Effector CD4-positive, alpha-beta T cell (primary cell): ENCODE measurements at regions not wholly inside any gene's neighbourhood (a gene's known extent, or its start where the extent isn't known, plus 50 kb on each side); places are given as distances from the start of the nearest gene placed in this dataset.
"Not testable (repeated sequence)": the region's sequence is repeated elsewhere in the genome, so short reads cannot be mapped to it uniquely, and the experiment has no call there.

Source experiments
- DNase-seq: peaks from one replicate; pipeline ENCODE4 v3.0.0-alpha.2; 2020

DNA sequence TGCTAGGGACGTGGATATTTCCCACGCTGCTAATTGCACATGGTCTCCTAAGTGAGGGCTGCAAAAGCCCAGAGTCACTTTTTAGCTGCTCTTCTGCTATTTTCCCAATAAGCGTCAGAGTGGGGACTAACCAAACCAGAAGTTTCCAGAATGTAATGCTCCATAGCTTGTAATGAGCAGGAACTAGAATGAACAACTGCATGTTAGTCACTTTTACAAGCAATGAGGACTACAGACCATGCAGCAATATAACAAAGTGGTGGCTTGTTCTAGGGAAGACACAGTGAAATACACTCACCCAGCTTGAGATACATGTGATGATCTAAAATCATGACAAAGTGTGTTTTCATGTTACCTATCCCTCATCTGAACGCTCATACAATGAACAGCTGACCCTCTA, 314.1 kb upstream of the SGK1 start:
- DNase-seq, result no peak

DNA sequence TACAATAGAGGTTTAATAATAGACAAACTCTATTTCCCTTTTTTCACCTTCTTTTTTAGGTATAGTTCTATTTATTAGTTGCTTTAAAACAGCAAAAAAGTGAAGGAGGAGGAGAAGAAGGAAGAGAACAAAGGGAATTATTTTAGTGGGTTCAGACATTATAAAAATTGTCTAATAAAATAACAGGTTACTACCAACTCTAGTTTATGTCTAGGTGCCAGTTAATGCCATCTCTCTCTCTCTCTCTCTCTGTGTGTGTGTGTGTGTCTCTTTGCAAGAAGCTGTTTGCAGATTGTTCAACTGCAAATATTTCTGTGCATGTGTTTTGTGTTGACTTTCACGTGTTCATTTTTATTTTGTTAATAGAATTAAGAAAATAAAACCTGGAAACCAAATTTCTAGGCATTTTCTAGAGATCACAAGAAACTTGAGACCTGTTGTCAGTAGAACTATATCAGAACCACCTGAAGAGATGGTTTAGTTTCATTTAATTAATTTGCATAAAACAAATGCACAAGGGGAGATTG, 313.5 kb upstream of the SGK1 start:
- no peak for DNase-seq

DNA sequence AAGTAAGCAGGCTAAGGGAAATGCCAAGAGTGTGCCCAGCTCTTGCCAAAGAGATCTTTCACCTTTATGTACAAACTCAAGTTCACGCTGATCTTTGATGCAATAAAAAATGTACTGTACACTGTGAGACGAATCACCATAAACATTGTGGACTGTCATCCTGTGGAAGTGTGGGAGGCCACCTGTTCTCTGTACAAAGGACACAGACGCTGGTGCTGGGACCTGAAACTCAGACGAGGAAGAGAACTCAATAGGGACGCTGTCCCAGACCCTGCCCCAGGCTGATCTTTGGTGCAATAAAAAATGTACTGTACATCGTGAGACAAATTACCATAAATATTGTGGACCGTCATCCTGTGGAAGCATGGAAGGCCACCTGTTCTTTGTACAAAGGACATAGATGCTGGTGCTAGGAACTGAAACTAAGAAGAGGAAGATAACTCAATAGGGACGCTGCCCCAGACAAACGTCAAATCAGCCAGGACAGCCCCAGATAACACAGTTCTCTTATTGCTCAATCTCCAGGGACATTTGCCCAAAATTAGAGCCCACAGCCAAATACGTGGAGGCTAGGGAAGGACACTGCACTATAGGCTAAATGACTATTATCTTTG, 312.7 kb upstream of the SGK1 start:
- no peak for DNase-seq

DNA sequence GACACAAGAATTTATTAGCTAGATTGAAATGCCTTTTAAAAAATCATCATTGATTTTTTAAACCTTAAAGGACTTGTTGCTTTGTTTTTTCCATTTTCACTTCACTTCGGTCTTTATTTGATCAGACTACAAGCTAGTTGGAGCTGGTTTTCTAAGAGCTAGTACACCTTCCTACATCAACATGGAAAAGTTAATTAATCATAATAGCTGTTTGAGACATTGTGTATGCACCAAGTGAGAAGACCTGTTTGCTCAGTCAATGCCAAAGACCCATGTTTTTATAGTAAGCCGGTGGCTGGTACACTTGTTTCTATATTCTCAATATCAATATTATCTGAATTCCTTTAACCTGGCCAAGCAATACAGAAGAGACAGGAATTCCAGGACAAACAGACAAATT, 310.2 kb upstream of the SGK1 start:
- DNase-seq, result no peak

DNA sequence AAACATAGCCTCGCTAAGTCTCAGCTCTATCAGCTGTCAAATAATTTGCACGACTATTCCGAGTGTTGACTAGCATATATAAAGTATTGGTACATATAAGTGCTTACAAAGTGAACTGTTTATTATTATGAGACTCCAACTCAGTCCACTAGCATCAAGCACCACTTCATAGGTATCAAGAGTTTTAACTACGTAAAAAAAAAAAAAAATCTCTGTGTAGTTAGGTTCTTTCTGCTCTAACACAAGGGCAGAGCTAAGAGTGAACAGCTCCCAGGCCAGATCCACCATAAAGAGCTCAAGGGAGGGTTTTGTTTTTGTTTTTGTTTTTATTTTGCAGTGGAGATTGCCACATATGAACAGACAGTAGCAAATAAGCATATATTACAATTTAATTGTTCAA, 309.8 kb upstream of the SGK1 start:
- DNase-seq, result no peak

DNA sequence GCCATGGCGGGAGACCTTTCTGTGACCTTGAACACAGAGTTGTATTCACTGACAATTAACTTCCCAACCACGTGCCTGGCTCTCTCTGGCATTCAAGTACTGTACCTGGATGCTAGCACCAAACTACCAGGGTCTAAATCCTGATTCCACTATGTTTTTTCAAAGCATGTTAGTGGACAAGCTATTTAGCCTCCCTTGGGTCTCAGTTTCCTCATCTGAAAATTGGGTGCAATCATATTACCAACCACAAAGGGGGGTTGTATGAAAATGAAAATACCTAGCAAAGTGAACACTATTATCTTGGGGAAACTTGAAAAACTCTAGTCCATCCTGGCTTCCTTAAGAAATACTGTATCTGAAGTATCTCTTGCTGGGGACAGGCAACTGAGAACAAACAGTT, 308.7 kb upstream of the SGK1 start:
- no peak for DNase-seq

DNA sequence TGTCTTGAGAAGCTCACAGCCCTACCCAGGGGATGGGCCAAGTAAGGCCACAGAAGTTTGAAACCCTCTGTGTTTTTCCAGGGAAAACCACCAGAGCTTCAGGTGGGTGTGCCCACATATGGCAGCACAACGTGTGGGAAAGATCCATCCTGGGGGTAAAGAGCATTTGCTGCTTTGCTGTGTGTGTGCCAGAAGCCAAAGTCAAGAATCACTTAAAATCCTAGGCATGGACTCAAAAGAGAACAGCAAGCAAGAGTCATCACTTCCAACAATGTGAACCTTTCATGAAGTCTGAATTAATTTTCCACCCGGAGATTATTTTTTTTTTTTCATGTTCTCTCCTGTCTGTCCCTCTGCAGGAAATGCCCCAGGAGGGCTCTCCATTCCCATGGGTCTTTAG, 308.2 kb upstream of the SGK1 start:
- no peak for DNase-seq

DNA sequence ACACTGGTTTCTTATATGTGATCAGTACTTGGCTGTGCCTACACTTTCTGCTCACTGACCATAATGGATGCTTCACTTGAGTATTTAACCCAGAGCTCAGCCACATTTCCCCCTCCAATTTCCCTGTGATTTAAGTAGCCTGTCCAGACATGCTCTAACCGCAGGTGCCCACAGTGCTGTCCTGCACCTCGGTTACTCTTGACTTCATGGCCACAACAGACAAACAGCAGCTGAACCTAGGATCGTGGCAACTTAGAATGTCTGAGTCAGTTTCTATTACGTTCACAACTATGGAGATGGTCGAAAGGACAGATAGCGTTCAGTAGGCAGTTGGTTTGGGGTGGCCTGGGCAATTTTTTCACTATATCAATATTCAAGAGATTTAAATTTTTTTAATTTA, 306.9 kb upstream of the SGK1 start:
- no peak for DNase-seq

DNA sequence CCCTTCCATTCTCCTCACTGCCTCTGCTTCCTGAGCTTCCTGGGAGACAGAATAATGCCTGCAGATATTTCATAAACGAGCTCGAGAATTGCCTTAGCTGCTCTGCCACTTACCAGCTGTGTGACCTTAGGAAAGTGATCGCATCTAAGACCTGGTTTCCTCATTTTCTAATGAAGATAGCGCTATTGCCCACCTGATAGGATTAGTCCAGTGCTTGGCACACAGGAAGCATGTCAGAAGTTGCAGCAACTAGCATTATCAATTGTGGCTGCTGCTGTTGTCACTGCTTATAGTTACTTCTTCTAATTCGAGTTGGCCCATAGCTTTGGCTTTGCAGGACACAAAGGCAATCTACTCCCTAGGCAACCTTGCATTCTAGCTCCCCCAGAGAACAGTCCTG, 305.5 kb upstream of the SGK1 start:
- no peak for DNase-seq

DNA sequence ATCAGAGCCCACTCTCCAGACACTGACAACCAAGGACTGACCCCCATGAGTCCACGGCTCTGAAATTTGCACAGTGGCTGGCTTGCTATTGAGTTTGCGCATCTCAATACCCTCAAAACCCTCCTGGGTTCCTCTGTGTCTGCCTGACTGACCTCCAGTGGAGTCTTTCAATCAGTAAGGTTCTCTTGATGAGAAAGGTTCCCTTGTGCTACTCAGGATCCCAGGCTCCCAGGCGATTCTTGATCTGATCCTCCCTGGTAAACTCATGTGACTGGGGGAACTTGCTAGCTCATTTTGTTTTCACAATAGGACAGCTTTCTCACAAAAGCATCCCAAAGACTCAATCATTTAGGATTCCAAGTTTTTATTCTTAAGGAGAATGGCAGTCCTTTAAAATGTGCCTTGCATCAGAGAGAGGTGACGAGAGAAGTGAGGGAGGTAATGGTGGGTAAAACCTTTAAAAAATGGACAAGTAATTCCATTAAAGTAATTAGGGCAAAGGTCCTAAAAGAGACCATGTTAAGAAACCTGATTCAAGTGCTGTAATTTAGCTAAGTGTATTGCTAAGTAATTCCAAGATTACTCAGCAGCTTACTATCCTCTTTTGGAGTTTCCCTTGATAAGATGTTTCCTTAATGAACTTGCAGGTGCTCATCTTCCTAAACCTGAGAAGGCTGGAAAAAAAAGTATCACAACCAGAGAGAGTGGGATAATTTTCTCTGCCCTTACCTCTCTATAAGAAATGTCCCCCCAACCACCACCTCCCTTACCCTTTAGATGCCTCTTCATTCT, 304.7 kb upstream of the SGK1 start:
- DNase-seq, result no peak

DNA sequence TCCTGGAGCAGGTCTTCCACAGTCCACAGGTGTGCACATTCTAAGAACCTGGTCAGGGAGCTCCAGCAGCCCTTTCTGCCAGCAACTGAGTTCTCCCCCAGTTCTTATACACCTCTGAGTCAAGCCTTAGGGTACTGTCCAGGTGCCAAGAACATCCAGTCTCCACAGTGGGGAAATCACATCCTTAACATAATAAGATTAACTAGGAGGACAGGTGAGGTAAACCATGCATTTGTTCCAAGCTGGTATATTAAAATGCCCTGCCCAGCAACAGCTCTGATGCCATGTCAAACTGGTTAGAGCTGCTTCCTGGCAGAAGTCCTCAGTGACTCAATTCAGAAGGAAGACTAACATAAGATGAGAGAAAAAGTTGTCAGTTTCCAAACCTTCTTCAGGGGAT, 303.9 kb upstream of the SGK1 start:
- no peak for DNase-seq

DNA sequence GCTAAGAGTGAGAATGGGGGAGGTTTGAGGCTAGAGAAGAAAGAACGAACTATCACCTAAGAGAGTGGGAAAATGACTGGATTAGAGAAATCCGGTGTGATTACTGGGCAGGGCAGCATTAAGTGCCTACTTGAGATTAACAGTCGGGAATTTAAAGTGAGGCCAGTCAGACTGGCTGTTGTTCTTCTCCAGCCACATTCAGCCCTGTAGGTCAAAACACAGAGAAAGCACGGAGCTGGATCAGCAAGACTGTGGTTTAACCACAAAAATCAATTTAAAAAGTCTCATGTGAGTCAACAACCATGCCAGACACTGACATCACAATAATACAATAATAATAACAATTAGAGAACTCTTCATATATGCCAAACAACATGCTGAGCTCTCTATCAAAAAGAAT, 301.9 kb upstream of the SGK1 start:
- DNase-seq, result no peak

DNA sequence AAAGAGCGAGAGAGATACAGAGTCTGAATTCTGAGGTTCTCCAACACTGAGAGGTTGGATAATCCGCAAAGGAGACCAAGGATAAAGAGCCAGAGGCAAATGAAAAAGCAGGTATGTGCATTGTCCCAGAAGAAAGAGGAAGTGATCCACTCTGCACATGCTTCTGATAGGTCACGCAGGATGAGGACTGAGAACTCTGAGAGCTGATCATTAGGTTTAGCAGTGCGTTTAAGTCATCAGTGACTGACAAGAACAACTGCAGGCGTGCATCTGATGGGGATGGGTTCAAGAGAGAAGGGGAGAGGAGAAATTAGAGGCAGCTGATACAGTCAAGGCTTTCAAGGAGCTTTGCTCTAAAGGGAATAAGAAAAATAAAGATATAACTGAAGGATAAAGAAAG, 301.2 kb upstream of the SGK1 start:
- no peak for DNase-seq

DNA sequence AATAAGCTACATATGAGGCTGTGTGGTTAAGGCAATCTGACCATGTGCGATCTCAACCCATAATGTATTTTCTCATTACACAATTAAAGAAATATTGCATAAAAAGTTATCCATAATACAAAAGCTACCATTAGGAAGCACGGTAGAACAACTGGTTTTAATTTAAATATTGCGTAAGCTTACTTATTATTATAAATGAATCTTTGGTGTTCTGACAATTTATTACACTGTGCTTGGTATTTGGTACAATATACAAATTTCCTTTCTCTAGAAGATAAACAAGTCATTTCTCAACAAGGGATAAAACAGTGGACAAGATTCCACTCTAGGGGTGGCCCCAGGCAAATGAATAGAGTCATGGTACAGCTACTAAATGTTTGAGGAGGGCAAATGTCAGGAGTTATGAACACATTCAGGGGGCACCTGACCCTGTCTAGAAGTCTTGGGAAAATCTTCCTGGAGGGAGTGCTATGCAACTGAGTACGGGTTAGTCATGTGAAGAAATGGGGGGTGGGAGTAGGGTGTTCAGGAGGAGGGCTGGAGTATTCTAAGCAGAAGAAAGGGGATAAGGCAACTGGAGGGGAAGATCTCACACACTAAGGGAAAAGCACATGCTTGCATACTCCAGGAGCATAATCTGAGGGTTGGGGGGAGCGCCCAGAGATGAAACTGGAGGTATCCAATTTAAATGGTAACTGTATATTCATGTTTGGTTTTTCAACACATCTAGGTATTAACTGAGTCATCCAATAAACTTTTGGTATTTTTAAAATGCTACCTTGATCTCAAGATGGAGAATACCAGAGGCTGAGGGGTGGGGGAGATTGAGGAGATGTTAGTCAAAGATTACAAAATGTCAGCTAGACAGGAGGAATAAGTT, 296.9 kb upstream of the SGK1 start:
- DNase-seq, result no peak

DNA sequence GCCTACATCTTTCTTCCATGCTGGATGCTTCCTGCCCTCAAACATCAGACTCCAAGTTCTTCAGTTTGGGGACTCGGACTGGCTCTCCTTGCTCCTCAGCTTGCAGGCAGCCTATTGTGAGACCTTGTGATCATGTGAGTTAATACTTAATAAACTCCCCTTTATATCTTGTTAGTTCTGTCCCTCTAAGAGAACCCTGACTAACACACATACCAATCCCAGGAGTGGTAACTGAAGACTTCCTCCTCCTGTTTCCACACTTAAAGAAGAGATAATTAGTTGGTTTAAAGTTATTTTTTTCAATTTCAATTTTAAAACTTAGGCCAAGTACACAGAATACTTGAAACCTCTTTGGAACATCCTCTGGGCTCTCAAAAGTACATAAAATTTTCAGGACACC, 294.2 kb upstream of the SGK1 start:
- not testable (repeated sequence) for DNase-seq

DNA sequence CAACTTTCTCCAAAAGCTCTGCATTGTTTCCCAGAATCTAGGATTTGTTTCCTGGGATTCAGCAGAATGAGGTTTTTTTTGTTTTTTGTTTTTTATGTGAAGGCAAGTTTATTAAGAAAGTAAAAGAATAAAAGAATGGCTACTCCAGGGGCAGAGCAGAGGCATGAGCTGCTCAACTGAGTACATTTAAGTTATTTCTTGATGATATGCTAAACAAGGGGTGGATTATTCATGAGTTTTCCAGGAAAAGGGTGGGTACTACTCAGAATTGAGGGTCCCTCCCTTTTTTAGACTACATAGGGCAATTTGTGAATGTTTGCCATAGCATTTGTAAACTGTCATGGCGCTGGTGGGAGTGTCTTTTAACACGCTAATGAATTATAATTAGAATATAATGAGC, 292.5 kb upstream of the SGK1 start:
- no peak for DNase-seq

DNA sequence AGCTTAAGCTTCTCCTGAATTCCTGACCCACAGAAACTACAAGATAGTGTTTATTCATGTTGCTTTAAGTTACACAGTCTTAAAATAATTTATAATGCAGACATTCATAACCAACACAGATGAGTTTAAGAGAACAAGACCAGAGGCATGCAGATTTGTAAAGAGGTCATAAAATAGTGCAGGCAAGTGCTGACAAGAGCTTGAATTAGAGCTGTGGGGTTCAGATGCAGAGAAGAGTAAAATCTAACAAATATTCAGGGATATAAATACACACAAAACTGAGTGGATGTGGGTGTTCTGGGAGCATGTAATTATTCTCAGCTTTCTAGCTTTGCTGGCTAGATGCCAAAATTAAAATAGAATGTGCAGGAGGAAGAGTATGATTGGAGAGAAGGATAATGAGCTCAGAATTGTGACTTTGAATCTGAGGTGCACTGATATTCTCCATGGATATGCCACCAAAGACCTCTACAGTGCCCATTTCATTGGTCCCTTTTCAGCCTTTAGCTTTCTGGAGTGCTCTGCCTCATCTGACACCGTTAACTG, 291.9 kb upstream of the SGK1 start:
- no peak for DNase-seq

DNA sequence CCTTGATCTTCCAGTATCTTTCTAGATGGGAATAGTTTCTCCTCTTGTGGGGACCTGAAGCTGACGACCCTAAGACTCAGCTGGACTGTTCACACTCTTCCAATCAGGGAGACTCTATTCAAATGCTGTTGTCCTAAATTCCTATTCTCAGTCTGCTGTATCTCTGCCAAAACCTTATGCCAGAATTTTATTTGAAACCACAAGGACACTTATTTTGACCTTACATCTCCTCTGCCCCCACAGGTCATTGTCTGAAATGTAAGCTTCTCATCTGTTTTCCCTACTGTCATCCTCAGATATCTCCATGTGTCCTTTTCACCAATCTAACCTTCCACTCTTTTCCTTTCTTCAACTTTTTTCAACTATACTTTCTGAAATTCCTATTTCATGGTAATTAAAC, 289.5 kb upstream of the SGK1 start:
- DNase-seq, result no peak

DNA sequence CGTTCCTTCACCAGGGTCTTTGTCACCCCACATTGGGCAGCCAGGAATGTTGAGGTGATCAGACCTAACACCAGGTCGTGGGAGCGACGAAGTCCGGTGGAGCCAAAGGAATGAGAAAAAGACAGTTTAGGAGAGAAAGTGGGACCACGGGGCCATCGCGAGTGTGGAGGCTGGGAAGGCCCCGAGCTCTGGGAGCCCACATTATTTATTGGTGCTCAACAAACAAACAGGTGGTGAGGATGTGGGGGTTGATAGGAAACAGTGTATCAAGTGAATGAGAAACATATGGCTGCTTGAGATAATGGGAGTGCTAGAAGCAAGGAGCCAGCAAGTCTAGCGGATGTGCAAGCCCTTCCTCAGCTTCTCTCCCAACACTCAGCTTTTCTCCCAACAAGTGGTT, 287.1 kb upstream of the SGK1 start:
- no peak for DNase-seq

DNA sequence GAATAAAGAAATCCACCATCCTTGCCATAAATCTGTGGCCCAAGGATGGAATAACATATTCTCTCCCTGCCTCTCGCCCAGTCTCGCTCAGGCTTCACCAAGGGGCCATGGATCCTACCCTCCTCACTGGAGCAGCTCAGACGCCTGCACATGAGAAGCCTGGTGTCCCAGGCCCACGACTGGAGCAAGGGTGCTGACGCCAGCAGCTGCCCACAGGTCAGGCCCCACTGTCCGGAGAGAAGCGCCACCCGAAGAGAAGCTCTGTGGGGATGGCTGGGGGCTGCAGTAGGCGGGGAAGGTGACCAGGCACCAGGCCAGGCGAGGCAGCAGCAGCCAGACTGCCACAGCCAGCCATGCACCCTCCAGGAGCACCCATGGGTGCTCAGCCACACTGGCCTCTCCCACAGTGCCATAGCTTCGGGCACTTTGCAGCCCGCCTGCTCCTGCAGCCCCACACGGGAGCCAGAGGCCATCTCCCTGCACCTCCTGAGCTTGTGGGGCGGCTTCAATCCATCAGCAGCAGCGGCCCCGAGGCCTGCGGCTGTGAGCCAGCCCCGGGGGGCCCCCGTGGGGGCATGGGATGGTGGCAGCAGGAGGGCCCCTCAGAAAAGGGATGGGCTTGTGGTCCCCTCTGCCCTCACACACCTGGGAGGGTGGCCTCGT, 286.2 kb upstream of the SGK1 start:
- DNase-seq, result no peak

DNA sequence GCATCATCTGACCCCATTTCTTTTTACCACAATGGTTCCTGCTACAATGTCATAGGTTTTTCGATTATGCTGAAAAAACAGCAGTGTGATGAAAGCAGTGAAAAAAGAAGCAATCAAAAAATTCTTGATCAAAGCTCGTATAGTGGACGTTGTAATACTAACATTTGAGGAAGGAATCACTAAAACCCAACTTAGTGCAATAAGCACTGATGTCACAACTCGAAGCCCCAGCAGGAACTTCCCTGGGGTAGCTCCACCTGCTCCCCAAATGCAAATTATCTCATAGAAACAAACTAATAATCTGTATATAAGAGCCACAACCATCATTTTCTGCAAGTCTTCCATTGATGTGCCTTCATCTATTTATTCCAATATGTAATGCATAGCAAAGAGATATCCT, 285.6 kb upstream of the SGK1 start:
- DNase-seq, result no peak

DNA sequence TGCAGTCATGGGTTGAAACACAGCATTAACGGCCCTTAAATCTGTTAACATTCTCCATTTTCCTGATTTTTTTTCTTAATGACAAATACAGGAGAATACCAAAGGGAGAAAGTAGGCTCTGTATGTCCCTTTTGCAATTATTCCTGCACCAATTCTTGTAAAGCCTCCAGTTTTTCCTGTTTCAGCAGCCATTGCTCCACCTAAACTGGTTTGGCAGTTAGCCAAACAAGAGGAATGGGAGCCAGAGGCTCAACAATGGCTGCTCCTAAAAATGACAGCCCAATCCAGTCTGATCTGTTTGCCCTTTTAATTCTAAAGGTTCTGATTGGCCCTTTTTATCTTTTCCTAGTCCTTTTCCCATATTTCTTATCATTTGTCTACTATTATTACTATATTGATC, 284.2 kb upstream of the SGK1 start:
- no peak for DNase-seq

DNA sequence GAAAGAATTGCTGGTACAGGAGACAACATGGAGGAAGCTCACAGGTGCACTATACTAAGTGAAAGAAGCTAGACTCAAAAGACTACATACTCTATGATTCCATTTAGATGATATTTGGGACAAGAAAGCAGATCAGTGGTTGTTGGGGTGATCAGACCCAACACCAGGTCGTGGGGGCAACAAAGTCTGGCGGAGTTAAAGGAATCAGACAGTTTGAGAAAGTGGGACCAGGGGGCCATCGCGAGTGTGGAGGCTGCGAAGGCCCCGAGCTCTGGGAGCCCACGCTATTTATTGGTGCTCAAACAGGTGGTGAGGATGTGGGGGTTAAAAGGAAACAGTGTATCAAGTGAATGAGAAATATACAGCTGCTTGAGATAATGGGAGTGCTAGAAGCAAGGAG, 282.8 kb upstream of the SGK1 start:
- DNase-seq, result no peak
